ENCODE measurements at regions not wholly inside any gene's neighbourhood (a gene's known extent, or its start where the extent isn't known, plus 50 kb on each side); places are given as distances from the start of the nearest gene placed in this dataset.

GRCh38 chr4:181509073-181509472 is 734.1 kb upstream of the TENM3 start:
- H3K9ac ChIP-seq (ENCODE audit: low read length), result no peak overlapping the region
- H3K27ac ChIP-seq (ENCODE audit: low read depth, low read length), result no peak overlapping the region
- no peak overlapping the region for H3K4me2 ChIP-seq (ENCODE audit: low read length)
- H3K4me3 ChIP-seq (replicated peaks in 1 of 2; ENCODE audit: low read depth in 1 of 2, low read length in 2 of 2), result no peak overlapping the region
- peaks cover 21% of the 10 kb centered on the region for H3K27me3 ChIP-seq (ENCODE audit: insufficient read depth, low read length)
- TF ChIP-seq POLR2AphosphoS5 (IDR thresholded peaks at IDR 0.05; ENCODE audit: low read depth, low read length), result no peak
- no peak for TF ChIP-seq SRF (IDR thresholded peaks at IDR 0.05; ENCODE audit: low read depth)
- no peak for TF ChIP-seq ELF1 (IDR thresholded peaks at IDR 0.05; ENCODE audit: borderline replicate concordance, low read depth)
- TF ChIP-seq EZH2 (IDR thresholded peaks at IDR 0.05), result no peak
- no peak for TF ChIP-seq ATF3 (IDR thresholded peaks at IDR 0.05)
- TF ChIP-seq ZFX (IDR thresholded peaks at IDR 0.05), result no peak
- TF ChIP-seq CEBPB (IDR thresholded peaks at IDR 0.05; ENCODE audit: low read depth), result no peak
- TF ChIP-seq FOSL1 (IDR thresholded peaks at IDR 0.05; ENCODE audit: low read depth), result no peak
- no peak for TF ChIP-seq JUND (IDR thresholded peaks at IDR 0.05)
- no peak for TF ChIP-seq MAX (IDR thresholded peaks at IDR 0.05)
- TF ChIP-seq YY1 (IDR thresholded peaks at IDR 0.05; ENCODE audit: extremely low read depth, insufficient replicate concordance, low read depth, low read length), result no peak
- no peak for TF ChIP-seq REST (IDR thresholded peaks at IDR 0.05; ENCODE audit: low read depth)
- DNase-seq (ENCODE audit: low read depth, low spot score) (no peak), ATAC-seq (no peak)
- no TSS peak for BruUV-seq (replicated peaks)
- ChIA-PET RAD21 (ENCODE audit: low non-redundant PET in 1 of 2, low total read pairs in 2 of 2, uncharacterized antibody in 2 of 2, unreplicated experiment in 2 of 2) (no interaction called here), POLR2A (no interaction called here), CTCF (no interaction called here)
- no peaks in the 10 kb centered on the region for H3K4me1 ChIP-seq (ENCODE audit: control insufficient read depth in 1 of 2, insufficient read depth in 2 of 2, low read length in 2 of 2)
- H3K9me2 ChIP-seq (ENCODE audit: insufficient read depth), result no peaks in the 10 kb centered on the region
- no peaks in the 10 kb centered on the region for H4K20me1 ChIP-seq (ENCODE audit: insufficient read depth)
- no peaks in the 10 kb centered on the region for H3K79me2 ChIP-seq (ENCODE audit: insufficient read depth, low read length)
- intact Hi-C loops (cut with micrococcal nuclease), result no loop called here
- no peaks in the 10 kb centered on the region for H3K9me3 ChIP-seq (ENCODE audit: control insufficient read depth in 1 of 2, insufficient read depth in 1 of 2, low read depth in 1 of 2, low read length in 2 of 2)
- H2AFZ ChIP-seq (ENCODE audit: low read depth, low read length, poor library complexity, severe bottlenecking), result no peak overlapping the region
- H3K36me3 ChIP-seq (ENCODE audit: control insufficient read depth in 1 of 2, insufficient read depth in 2 of 2, low read length in 2 of 2), result no peaks in the 10 kb centered on the region

Data from HCT116 (cell line).